Skeletal muscle cell (primary cell): ENCODE measurements at regions not wholly inside any gene's neighbourhood (a gene's known extent, or its start where the extent isn't known, plus 50 kb on each side); places are given as distances from the start of the nearest gene placed in this dataset.
"Not testable (repeated sequence)": the region's sequence is repeated elsewhere in the genome, so short reads cannot be mapped to it uniquely, and the experiment has no call there.

Experiments used
- DNase-seq: peaks from one replicate; pipeline ENCODE4 v3.0.0-alpha.2; 2010; ENCODE audit warnings: low read depth
- H3K4me3 ChIP-seq: 2 replicates; pipeline ENCODE4 v1.5.1; 2011; ENCODE audit warnings: low read depth, mild to moderate bottlenecking, control low read depth, low read length, moderate library complexity

DNA sequence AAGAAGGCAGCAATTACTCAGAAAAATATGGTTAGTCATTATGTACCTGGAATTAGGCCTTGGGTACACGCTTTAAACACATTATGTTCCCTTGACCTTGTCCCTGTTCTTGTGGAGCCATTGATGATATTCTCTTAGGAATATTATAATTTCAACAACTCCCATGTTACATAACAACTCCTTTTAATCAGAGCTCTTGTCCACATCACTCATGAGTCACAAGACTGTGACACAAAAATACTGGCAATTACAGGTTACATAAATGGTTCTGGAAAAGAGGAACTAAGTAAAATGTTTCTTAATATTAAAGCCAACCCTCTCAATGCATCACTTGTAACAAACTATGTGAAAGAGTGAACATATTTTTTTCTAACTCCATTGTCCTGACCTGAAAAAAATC is 143.8 kb upstream of the PCLO start:
- DNase-seq: no peak
- no peak overlapping the region for H3K4me3 ChIP-seq

DNA sequence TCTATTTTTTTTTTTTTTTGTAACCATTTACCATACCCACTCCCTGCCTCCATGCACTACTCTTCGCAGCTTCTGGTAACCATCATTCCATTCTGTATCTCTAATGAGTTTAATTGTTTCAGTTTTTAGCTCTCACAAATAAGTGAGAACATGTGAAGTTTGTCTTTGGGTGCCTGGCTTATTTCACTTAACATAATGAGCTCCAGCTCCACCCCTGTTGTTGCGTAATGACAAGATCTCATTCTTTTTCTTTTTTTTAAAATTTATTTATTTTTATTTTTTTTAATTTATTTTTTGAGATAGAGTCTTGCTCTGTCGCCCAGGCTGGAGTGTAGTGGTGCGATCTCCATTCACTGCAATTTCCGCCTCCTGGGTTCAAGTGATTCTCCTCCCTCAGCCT is 142.3 kb upstream of the PCLO start:
- no peak for DNase-seq

DNA sequence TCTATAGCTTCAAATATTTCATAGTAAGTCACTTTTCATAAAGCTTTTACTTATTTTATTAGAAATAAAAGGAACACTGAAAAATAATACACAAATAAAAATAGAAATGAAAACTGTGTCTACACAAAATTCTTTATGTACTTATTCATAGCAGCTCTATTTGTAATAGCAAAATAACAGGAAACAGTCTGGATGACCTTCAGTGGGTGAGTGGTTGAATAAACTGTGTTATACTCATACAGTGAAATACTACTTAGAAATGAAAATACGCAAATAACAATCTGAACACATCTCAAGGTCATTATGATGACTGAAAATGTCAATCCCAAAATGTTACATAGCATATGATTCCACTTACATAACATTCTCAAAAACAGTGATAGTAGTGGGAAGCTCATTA is 138.7 kb upstream of the PCLO start:
- H3K4me3 ChIP-seq: no peak overlapping the region
- peak; percentile 17 for DNase-seq

More for the DNA sequence above, 142.3 kb upstream of the PCLO start:
- no peak overlapping the region for H3K4me3 ChIP-seq

DNA sequence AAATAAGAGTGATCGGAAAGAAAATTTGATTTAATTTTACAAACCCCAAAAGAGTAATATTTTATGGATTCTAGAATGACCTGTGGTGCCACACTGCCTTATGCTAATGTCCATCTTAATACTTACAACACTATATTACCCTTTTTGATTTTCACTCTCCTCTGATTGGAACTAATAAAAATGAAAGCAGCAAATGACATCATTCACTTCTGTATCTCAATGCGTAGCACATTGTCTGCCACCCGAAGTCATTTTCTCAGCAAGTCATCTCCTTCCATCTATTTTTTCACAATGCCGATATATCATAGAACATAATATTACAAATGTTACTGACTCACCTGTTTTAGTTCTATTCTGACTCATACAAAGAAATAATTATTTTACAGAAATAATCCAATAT is 127.5 kb upstream of the PCLO start:
- DNase-seq: no peak
- no peak overlapping the region for H3K4me3 ChIP-seq

DNA sequence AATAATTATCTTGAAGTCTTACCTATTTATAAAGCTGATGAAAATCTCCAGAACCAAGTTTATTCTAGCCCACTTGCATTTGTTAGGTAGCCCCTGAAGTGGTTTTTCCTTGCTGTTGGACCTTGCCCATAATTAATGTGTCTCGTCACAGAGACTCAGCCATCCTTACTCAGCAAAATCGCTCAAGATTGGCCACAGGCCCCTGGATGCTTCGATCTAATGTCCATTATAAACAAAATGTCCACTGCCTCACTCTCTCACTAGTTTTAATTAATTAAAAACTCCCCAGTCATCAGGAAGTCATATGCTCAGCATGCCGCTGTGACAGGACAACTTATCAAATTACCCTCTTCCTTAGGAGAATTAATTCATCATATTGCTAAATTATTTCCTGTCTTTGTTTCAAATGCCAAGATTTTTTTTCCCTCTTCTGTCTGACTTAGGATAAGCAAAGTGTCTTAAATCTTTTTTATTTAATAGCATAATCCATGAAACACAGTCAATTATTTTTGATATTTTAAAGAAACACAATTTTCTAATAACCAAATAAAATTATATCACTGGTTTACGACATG is 126.8 kb upstream of the PCLO start:
- DNase-seq: no peak
- H3K4me3 ChIP-seq: no peak overlapping the region

DNA sequence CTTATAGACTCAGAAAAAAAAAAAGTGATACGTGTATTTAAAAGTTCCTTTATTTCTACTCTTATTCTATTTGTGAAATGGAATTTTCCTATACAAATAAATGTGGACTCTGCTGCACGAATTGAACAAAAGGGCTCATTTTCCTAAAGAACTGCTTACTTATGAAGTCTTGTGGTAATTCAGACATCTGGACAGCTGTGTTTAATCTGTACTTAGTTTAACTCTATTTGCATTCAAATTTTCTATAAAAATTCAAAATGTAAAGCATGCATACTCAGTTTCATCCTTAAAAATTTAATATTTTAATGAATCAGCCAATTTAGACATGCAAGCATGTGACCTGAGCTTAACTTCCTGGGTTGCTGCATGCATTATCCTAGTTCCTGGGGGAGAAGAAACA is 118.0 kb upstream of the PCLO start:
- no peak for DNase-seq
- no peak overlapping the region for H3K4me3 ChIP-seq

DNA sequence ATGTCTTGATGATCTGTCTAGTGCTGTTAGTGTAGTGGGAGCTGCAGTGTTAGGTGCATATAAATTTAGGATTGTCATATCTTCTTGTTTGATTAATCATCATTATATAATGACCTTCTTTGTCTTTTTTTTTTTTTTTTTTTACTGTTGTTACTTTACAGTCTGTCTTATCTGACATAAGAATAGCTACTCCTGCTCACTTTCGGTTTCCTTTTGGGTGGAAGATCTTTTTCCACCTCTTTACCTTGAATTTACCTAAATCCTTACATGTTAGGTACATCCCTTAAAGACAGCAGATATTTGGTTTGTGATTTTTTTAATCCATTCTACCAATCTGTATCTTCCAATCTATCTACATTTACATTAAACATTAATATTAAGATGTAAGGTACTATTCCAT is 113.6 kb upstream of the PCLO start:
- no peak overlapping the region for H3K4me3 ChIP-seq
- DNase-seq: no peak

DNA sequence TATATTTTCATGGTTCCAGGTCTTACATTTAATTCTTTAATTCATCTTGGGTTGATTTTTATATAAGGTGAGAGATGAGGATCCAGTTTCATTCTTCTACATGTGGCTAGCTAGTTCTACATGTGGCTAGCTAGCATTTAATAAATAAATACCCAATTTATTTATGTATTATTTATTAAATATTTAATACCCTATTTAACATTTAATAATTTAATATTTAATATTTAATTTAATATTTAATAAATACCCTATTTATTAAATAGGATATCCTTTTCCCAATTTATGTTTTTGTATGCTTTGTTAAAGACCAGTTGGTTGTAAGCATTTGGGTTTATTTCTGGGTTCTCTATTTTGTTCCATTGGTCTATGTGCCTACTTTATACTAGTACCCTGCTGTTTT is 111.0 kb upstream of the PCLO start:
- no peak overlapping the region for H3K4me3 ChIP-seq
- DNase-seq: no peak

DNA sequence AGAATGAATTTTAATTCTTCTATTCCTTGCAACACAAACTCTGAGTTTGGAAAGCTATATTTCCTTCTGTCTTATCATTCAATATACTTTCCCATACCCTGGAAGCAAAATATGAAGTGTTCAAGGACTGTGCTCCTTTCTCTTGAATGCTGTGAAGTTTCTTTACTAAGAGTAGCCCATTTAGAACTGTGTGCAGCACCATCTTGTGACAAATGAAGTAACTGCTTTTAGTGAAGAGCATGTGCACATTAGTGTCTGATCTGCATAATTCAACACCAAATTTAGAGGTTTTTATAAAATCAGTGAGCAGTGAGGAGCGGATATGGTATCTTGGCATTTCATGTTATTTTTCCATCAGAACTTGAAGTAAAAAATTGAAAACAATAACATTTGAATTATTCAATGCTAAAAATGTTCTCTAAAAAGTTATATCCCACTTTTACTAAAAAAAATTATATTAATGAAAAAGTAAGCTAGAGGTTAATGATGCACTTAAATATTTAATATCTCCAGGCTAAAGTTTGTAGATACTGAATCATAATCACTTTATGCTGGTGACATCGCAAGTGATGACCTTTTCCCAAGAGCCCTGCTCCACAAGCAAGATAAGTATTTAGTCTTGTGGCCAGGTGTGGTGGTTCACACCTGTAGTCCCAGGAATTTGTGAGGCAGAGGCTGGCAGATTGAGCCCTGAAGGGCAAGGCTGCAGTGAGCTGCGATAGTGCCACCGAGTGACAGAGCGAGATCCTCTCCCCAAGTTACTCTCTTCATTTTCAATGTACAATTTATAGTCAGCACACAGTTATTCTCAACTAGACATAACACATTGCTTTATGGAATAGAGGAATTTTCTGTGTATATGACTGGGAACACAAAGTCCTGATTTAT is 108.8 kb upstream of the PCLO start:
- no peak for DNase-seq
- H3K4me3 ChIP-seq: no peak overlapping the region

DNA sequence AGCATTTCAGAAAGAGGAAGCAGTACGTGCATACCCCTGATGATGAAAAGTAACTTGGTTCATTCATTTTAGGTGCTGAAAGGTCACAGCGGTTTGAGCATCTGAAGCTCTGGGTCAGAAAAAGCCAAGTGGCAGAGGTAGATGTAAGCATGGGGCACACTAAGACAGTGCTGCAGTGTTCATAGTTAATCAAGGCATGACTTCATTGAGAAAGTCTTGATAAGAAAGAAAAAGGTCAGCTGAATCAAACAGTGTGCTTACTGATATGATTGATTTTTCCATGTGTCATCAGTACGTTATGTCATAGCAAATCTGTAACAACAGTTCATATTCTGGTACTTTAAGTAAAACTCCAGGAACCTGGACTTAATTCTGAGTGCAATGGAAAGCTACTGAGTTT is 107.7 kb upstream of the PCLO start:
- DNase-seq: no peak
- H3K4me3 ChIP-seq: no peak overlapping the region

DNA sequence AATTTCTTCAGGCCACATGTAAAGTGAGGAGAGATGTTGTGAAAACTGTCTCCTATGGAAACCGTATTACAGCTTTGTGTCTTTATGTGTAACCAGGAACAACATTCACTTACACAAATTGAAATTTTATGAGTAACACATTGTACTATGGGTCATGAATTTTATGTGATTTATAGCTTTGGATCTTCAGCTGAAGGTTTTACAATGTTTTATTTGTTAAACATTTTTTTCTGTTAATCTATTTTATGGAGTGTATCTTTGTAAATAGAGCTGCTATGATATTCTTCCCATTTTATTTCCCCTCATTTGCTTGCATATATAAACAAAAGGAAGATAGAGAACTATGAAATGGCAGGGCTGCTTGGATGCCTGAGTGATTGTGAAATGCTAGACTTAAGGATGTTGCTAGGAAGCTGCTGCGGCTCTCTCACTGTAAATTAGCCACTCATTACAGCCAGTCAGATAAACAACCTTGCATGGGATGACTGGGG is 104.5 kb upstream of the PCLO start:
- peak; percentile 25 for DNase-seq
- no peak overlapping the region for H3K4me3 ChIP-seq

DNA sequence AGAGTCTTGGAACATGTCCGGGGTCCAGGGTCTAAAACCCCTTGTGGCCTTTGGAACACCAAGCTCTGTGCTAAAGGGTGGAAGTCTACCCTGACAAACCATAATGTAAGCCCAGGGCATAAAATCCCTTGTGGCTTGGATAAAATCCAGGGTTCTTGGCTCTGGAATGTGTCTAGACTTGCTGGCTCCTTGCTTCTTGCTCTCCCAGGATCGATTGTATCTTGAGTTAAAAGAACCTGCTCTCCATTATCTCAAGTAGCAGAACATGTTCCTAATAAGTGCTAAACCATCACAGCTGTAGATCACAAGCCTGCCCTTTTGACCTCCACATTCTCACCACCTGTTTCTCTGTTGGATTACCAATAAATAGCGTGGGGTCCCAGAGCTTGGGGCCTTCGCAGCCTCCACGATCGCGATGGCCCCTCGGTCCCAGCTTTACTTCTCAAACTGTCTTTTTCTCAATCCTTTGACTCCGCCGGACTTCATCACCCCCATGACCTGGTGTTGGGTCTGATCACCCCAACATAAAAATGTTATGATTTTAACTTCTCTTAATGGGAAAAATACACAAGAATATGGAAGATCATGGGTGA is 100.9 kb upstream of the PCLO start:
- DNase-seq, H3K4me3 ChIP-seq: not testable (repeated sequence)

DNA sequence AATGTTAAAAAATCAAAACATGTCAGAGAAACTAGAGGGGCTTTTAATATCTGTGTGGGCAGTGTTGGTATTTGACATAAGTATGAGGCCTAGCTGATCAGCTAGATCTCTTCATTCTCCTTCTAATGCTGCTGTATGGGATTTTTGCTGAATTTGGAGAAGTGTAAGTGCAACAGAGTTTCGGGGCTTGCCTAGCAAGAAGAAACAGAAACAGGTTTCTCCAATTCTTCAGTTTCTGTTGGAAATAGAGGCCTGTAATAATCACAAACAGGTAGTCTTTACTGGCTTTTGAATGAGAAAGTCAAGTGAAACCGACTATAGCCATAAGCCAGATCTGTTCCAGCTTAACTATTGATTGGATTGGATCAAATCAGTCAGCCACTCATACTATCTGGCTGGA is 96.4 kb upstream of the PCLO start:
- DNase-seq: no peak
- H3K4me3 ChIP-seq: no peak overlapping the region

DNA sequence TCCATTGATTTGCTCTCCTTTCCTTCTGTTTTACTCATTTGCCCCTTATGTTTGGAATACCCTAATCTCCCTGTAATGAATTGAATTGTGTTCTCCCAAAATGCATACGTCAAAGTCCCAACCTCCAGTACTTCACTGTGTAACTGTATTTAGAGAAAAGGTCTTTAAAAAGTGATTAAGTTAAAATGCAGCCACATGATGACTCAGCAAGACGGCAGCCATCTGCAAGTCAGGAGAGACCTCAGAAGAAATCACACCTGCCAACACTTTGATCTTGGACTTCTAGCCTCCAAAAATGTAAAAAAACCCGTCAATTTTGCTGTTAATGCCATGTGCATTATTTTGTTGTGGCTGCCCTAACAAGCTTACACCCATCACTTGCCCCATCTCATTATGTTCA is 85.3 kb upstream of the PCLO start:
- H3K4me3 ChIP-seq: no peak overlapping the region
- no peak for DNase-seq

DNA sequence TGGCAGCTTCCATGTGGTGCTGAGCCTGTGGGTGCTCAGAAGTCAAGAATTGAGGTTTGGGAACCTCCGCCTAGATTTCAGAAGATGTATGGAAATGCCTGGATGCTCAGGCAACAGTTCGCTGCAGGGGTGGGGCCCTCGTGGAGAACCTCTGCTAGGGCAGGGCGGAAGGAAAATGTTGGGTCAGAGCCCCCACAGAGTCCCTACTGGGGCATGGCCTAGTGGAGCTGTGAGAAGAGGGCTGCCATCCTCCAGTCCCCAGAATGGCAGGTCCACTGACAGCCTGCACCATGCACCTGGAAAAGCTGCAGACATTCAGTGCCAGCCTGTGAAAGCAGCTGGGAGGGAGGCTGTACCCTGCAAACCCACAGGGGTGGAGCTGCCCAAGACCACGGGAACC is 56.5 kb upstream of the PCLO start:
- DNase-seq: not testable (repeated sequence)

DNA sequence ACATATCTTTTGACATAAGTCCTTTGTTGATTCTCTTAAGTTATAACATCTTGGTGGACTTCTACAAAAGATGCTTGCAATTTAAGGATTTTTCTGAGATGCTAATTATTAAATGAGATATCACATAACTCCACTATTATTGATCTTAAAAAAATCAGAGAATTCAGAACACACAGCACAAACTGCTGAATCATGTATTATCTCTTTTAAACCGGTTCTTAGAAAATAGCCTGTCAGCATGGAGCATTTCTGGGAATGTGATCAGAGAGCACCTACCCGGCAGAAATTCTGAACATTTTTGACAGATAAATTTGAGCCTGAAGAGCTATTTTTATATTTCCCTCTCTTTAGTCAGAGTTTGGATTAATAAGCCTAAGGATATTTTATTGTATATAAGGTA is 50.2 kb upstream of the PCLO start:
- DNase-seq: no peak
- H3K4me3 ChIP-seq: no peak overlapping the region

More for the DNA sequence above, 56.5 kb upstream of the PCLO start:
- not testable (repeated sequence) for H3K4me3 ChIP-seq
